GM23338 (cell line): ENCODE measurements at regions not wholly inside any gene's neighbourhood (a gene's known extent, or its start where the extent isn't known, plus 50 kb on each side); places are given as distances from the start of the nearest gene placed in this dataset.

Experiments used
- CTCF ChIP-seq, 2 experiments: fragments of 200-600 bp in 1 of 2; sonication (generic) in 1 of 2; conservative IDR thresholded peaks; 2 replicates each; pipeline versions ENCODE4 v1.5.1 to v1.6.1; 2016 to 2017; ENCODE audit warnings: antibody characterized with exemption in 2 of 2, low read depth in 2 of 2, mild to moderate bottlenecking in 2 of 2, moderate library complexity in 1 of 2
- EZH2phosphoT487 ChIP-seq: fragments of 200-600 bp; sonication (generic); IDR thresholded peaks from one replicate; pipeline ENCODE4 v1.8.1; 2018; ENCODE audit warnings: antibody characterized with exemption; ENCODE audit not compliant: unreplicated experiment
- POLR2AphosphoS5 ChIP-seq: IDR thresholded peaks from 2 replicates; pipeline ENCODE4 v1.6.1; 2016; ENCODE audit warnings: antibody characterized with exemption, low read depth
- ZNF114 ChIP-seq: fragments of 250-450 bp; sonication (Bioruptor Pico); IDR thresholded peaks from 2 replicates; pipeline ENCODE4 v1.5.0; 2020; ENCODE audit warnings: mild to moderate bottlenecking, moderate library complexity

GRCh38 chr9:115305543-115305942, 187.6 kb upstream of the TNC start:
- TF ChIP-seq CTCF (conservative IDR thresholded peaks at IDR 0.05; ENCODE audit: low read depth in 2 of 2) (no peak), POLR2AphosphoS5 (no peak), EZH2phosphoT487 (no peak), ZNF114 (CRISPR knock-in tag) (no peak)
